Breast epithelium (tissue), 3 donors: ENCODE measurements at regions not wholly inside any gene's neighbourhood (a gene's known extent, or its start where the extent isn't known, plus 50 kb on each side); places are given as distances from the start of the nearest gene placed in this dataset.

Experiments
- CTCF ChIP-seq, 3 donors: fragments of 450-650 bp; IDR thresholded peaks; one replicate each; pipeline ENCODE4 v1.5.1; 2016 to 2017; ENCODE audit warnings: antibody characterized with exemption in 3 of 3, mild to moderate bottlenecking in 3 of 3, moderate library complexity in 3 of 3
- POLR2A ChIP-seq: fragments of 450-650 bp; IDR thresholded peaks from one replicate; pipeline ENCODE4 v1.6.1; 2016; ENCODE audit warnings: antibody characterized with exemption, mild to moderate bottlenecking, moderate library complexity
- POLR2AphosphoS5 ChIP-seq, 3 donors: sonication (generic); formaldehyde crosslinking; IDR thresholded peaks; one replicate each; pipeline ENCODE4 v1.6.1; 2017; ENCODE audit warnings: antibody characterized with exemption in 3 of 3

- TF ChIP-seq CTCF (IDR thresholded peaks at IDR 0.05) (no peak), POLR2A (no peak), POLR2AphosphoS5 (IDR thresholded peaks at IDR 0.05) (no peak)
Measured at GRCh38 chr6:69489970-69490369, 306.8 kb downstream of the LMBRD1 start.
